Tibial nerve (tissue), 4 donors: ENCODE measurements at regions not wholly inside any gene's neighbourhood (a gene's known extent, or its start where the extent isn't known, plus 50 kb on each side); places are given as distances from the start of the nearest gene placed in this dataset.

ENCODE experiments used
- DNase-seq, 2 donors: peaks; one replicate each; pipeline ENCODE4 v3.0.0-alpha.2; 2019; ENCODE audit warnings: low spot score in 2 of 2
- H3K27ac ChIP-seq, 4 donors: fragments of 200-600 bp; sonication (generic) in 3 of 4; one replicate each; pipeline ENCODE4 v1.5.1; 2017 to 2019; ENCODE audit warnings: mild to moderate bottlenecking in 1 of 4
- H3K27me3 ChIP-seq, 2 donors: fragments of 200-600 bp; sonication (generic) in 1 of 2; one replicate each; pipeline versions ENCODE4 v1.5.1 to v1.6.0; 2017 to 2019
- H3K36me3 ChIP-seq, 3 donors: fragments of 200-600 bp; sonication (generic); one replicate each; pipeline ENCODE4 v1.5.1; 2018 to 2019
- H3K4me1 ChIP-seq, 4 donors: fragments of 200-600 bp; sonication (generic) in 3 of 4; one replicate each; pipeline ENCODE4 v1.5.1; 2017 to 2019
- H3K4me3 ChIP-seq, 4 donors: fragments of 200-600 bp; sonication (generic) in 3 of 4; one replicate each; pipeline ENCODE4 v1.5.1; 2017 to 2019; ENCODE audit warnings: mild to moderate bottlenecking in 1 of 4, moderate library complexity in 1 of 4
- H3K9me3 ChIP-seq, 4 donors: fragments of 200-600 bp; sonication (generic) in 3 of 4; one replicate each; pipeline ENCODE4 v1.5.1; 2017 to 2019
- CTCF ChIP-seq, 5 experiments: fragments of 200-600 bp in 3 of 5; fragments of 450-650 bp in 2 of 5; sonication (generic) in 3 of 5; IDR thresholded peaks; one replicate each; pipeline ENCODE4 v1.5.1; 2016 to 2019; ENCODE audit warnings: antibody characterized with exemption in 5 of 5, mild to moderate bottlenecking in 3 of 5, moderate library complexity in 2 of 5
- EP300 ChIP-seq, 2 donors: sonication (generic); formaldehyde crosslinking; IDR thresholded peaks; one replicate each; pipeline ENCODE4 v1.6.1; 2017; ENCODE audit warnings: antibody characterized with exemption in 2 of 2, mild to moderate bottlenecking in 1 of 2
- POLR2A ChIP-seq, 2 donors: fragments of 450-650 bp; IDR thresholded peaks; one replicate each; pipeline ENCODE4 v1.6.1; 2017; ENCODE audit warnings: antibody characterized with exemption in 2 of 2, mild to moderate bottlenecking in 2 of 2, moderate library complexity in 2 of 2
- WGBS, 2 donors: methylation state at CpG; one replicate each; pipeline ENCODE4 v1.1.5; 2018; 5-methylcytosine and 5-hydroxymethylcytosine counted together

GRCh38 chr6:141216726-141217125, 916.0 kb upstream of the GJE1 start:
- TF ChIP-seq CTCF (IDR thresholded peaks at IDR 0.05) (no peak), EP300 (IDR thresholded peaks at IDR 0.05) (no peak), POLR2A (IDR thresholded peaks at IDR 0.05) (no peak)
- H3K27me3 ChIP-seq = no peaks in the 10 kb centered on the region
- no peak overlapping the region for H3K4me3 ChIP-seq
- H3K9me3 ChIP-seq = no peaks in the 10 kb centered on the region
- no peak for DNase-seq
- H3K4me1 ChIP-seq = no peaks in the 10 kb centered on the region
- no peak overlapping the region for H3K27ac ChIP-seq
- no peaks in the 10 kb centered on the region for H3K36me3 ChIP-seq

DNA sequence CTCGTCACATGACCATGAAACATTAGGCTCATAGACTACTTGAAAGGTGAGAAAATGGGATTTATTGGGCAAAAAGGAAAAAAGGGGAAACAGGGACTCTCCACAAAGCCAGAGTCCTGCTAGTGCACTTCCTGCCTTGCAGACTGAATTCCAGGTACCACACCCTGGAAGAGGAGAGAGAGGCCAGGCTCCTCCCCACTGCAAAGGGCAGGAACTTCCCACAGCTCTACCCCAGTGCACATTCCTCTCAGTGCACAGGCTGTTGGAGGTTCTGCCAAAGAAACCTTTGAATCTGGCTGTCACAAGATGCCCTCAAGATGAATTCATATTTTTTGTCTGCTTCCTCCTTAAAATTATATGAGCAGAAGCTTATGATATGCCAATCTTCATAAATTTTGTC, 920.4 kb upstream of the GJE1 start:
- TF ChIP-seq POLR2A (IDR thresholded peaks at IDR 0.05) (no peak), CTCF (IDR thresholded peaks at IDR 0.05) (no peak), EP300 (IDR thresholded peaks at IDR 0.05) (no peak)
- no peak overlapping the region for H3K4me3 ChIP-seq
- H3K4me1 ChIP-seq = no peaks in the 10 kb centered on the region
- whole genome bisulfite sequencing, 2 donors = 31 to 96% methylated on average over 1 of the region's 1 CpG
- H3K9me3 ChIP-seq = no peaks in the 10 kb centered on the region
- H3K27me3 ChIP-seq = no peaks in the 10 kb centered on the region
- H3K27ac ChIP-seq = no peak overlapping the region
- H3K36me3 ChIP-seq = no peaks in the 10 kb centered on the region
- DNase-seq = no peak

GRCh38 chr6:141211845-141212244, 920.9 kb upstream of the GJE1 start:
- Histone ChIP-seq H3K4me1 (no peaks in the 10 kb centered on the region), H3K4me3 (no peak overlapping the region), H3K27ac (no peak overlapping the region), H3K9me3 (no peaks in the 10 kb centered on the region), H3K36me3 (no peaks in the 10 kb centered on the region), H3K27me3 (no peaks in the 10 kb centered on the region)
- WGBS, 2 donors = 75 to 84% methylated on average over 3 of the region's 3 CpGs
- no peak for DNase-seq
- TF ChIP-seq CTCF (IDR thresholded peaks at IDR 0.05) = no peak
- TF ChIP-seq POLR2A (IDR thresholded peaks at IDR 0.05) = no peak
- TF ChIP-seq EP300 (IDR thresholded peaks at IDR 0.05) = no peak

- WGBS, 2 donors = 0 to 95% methylated on average over 1 of the region's 1 CpG
- DNase-seq = no peak
- Histone ChIP-seq H3K4me1 (no peaks in the 10 kb centered on the region), H3K27me3 (no peaks in the 10 kb centered on the region), H3K36me3 (no peaks in the 10 kb centered on the region), H3K4me3 (no peak overlapping the region), H3K9me3 (no peaks in the 10 kb centered on the region), H3K27ac (no peak overlapping the region)
- TF ChIP-seq EP300 (IDR thresholded peaks at IDR 0.05) (no peak), POLR2A (IDR thresholded peaks at IDR 0.05) (no peak), CTCF (IDR thresholded peaks at IDR 0.05) (no peak)
These were observed 921.8 kb upstream of the GJE1 start for GRCh38 chr6:141210901-141211300.

DNA sequence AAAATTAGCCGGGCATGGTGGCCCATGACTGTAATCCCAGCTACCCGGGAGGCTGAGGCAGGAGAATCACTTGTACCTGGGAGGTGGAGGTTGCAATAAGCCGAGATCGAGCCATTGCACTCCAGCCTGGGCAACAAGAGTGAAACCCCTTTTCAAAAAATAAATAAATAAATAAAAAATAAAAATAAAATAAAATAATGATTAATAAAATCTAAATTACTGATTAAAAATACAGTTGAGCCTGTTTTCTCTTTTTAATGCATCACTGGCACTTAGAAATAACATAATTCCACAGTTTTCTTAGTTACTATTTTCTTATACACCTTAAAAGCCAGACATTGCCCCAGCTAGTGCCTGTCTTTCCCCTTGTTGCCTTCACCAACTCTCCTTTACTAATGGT, 922.8 kb upstream of the GJE1 start:
- no peaks in the 10 kb centered on the region for H3K36me3 ChIP-seq
- DNase-seq = no peak
- no peaks in the 10 kb centered on the region for H3K4me1 ChIP-seq
- H3K4me3 ChIP-seq = no peak overlapping the region
- peaks cover 0 to 2% (median 0%) of the 10 kb centered on the region in 4 donors for H3K9me3 ChIP-seq
- H3K27ac ChIP-seq = no peak overlapping the region
- no peak for TF ChIP-seq POLR2A (IDR thresholded peaks at IDR 0.05)
- no peak for TF ChIP-seq EP300 (IDR thresholded peaks at IDR 0.05)
- TF ChIP-seq CTCF (IDR thresholded peaks at IDR 0.05) = no peak
- WGBS, 2 donors = 95 to 96% methylated on average over 4 of the region's 4 CpGs
- H3K27me3 ChIP-seq = no peaks in the 10 kb centered on the region
